ENCODE measurements at regions not wholly inside any gene's neighbourhood (a gene's known extent, or its start where the extent isn't known, plus 50 kb on each side); places are given as distances from the start of the nearest gene placed in this dataset.

DNA sequence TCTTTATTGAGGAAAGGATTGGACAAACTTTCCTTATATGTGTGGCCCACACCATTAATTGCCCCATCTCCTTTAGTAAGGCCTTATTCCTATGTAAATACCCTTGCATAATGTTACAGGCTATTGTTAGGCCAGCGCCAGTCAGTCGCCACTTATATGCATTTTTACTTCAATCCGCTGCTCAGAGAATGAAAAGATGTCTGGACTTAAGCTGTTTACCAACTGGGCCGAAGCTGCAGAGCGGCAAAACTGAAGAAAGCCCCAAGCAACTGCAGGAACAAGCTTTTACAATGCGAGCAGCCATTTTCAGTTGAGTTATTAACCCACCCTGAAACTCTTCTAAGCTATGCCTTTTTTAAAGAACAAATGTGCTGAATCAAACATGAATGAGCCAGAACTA, 92.1 kb upstream of the OTX2 start:
- TF ChIP-seq CTCF (conservative IDR thresholded peaks at IDR 0.05), result no peak
- H3K27ac ChIP-seq, result no peak overlapping the region

DNA sequence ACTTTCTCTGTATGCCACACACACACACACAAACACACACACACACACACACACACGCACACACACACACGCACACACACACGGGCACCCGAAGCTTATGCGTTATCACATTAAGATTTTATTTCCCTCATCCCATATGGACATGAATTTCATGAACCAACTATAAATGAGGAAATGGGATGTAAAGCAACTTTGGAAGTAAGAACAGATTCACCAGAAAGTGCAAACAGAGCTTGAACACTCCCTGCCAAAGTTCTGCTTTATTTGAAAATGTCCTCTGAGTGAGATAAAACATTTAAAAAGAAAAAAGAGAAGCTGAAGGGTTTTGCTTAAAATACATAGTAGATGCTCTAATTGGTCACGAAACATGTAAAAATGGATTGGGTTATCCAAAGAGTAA, 90.4 kb upstream of the OTX2 start:
- no peak overlapping the region for H3K27ac ChIP-seq
- TF ChIP-seq CTCF (conservative IDR thresholded peaks at IDR 0.05), result no peak

DNA sequence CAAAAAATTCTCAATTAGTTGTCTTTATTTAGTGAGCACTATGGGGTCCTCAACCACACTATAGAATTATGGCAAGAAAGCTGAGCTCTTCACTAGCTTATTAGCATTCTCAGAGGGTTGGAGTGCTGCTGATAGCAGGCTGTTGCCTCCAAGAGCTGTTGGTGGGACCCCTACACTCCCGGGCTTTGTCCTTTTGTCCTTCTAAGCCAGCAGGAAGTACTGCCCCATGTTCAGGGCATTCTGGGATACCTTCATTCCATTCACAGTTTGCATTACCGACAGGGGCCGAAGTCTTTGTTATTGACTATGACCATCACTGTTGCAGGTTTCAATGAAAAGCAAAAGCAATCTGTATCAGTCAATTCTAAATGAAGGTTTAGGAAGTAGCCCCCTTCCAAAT, 89.5 kb upstream of the OTX2 start:
- no peak for TF ChIP-seq CTCF (conservative IDR thresholded peaks at IDR 0.05)
- H3K27ac ChIP-seq, result no peak overlapping the region

GRCh38 chr14:56896922-56897321, 86.6 kb upstream of the OTX2 start:
- TF ChIP-seq CTCF (conservative IDR thresholded peaks at IDR 0.05), result no peak

GRCh38 chr14:56896231-56896630, 86.0 kb upstream of the OTX2 start:
- no peak for TF ChIP-seq CTCF (conservative IDR thresholded peaks at IDR 0.05)

More at GRCh38 chr14:56896922-56897321, 86.6 kb upstream of the OTX2 start:
- no peak overlapping the region for H3K27ac ChIP-seq

DNA sequence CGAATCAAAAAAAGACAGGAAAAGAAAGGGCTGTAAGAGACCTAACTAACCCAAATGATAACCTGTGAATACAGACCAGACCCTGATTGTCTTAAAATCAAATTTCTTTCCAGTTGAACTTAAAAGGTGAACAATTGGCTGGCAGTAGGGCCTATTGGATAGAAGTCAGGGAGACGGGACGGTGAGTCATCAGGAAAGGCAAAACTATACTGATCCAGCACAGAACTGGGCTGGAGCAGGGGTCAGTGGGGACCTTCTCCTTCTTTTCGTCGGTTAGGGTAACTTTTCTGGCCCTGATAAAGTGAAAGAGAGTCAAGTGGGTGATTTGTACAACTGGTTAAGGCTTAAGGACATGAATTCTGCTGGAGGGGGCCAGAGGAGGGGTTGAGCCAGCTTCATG, 84.9 kb upstream of the OTX2 start:
- H3K27ac ChIP-seq, result no peak overlapping the region
- TF ChIP-seq CTCF (conservative IDR thresholded peaks at IDR 0.05), result no peak

More at GRCh38 chr14:56896231-56896630, 86.0 kb upstream of the OTX2 start:
- H3K27ac ChIP-seq, result no peak overlapping the region

GRCh38 chr14:56894591-56894991, 84.3 kb upstream of the OTX2 start:
- H3K27ac ChIP-seq, result no peak overlapping the region
- no peak for TF ChIP-seq CTCF (conservative IDR thresholded peaks at IDR 0.05)

DNA sequence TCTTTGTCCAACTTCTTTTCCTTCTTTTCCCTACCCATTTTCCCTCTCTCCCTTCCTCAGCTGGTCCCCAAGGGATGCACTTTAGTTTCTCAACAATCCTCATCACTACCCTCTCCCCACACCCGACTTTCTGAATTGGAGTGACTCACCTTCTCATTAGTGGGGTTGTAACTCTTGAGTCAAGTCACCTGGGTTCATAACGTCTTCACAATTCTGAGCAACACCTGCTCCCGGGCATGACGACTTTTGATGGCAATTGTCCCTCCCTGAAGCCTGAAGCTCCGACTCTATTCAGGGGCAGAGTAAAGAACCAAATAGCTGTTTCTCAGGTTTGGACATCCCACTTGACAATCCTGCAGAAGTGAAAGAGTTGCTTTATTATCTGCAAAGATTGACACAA, 82.7 kb upstream of the OTX2 start:
- TF ChIP-seq CTCF (conservative IDR thresholded peaks at IDR 0.05), result no peak
- H3K27ac ChIP-seq, result no peak overlapping the region

All from VCaP (cell line).